A673 (cell line): ENCODE measurements at regions not wholly inside any gene's neighbourhood (a gene's known extent, or its start where the extent isn't known, plus 50 kb on each side); places are given as distances from the start of the nearest gene placed in this dataset.

ENCODE experiments used
- BruUV-seq: library from RNA; stranded (reverse); fragments of 400-500 nt; replicated peaks from 2 replicates; lab custom pipeline; 2021; lab: Mats Ljungman, UMichigan
- CTCF ChIA-PET: fragments of 300-600 bp; sonication (Branson Sonifier 250); formaldehyde crosslinking; loops from one replicate; lab custom pipeline; 2022; ENCODE audit warnings: antibody characterized with exemption; lab: Charles Lee
- POLR2A ChIA-PET: fragments of 300-600 bp; sonication (Branson Sonifier 250); formaldehyde crosslinking; loops from one replicate; lab custom pipeline; 2022; ENCODE audit warnings: antibody characterized with exemption; ENCODE audit not compliant: low non-redundant PET; lab: Charles Lee
- DNase-seq: peaks from one replicate; pipeline ENCODE4 v3.0.0-alpha.2; 2015; ENCODE audit warnings: low spot score
- H3K27ac ChIP-seq: fragments of 200-600 bp; sonication (generic); 2 replicates; pipeline ENCODE4 v1.5.1; 2016; ENCODE audit warnings: mixed run types, low read depth, mild to moderate bottlenecking, mixed read lengths, antibody characterized with exemption, low read length; ENCODE audit not compliant: poor library complexity, severe bottlenecking
- H3K27me3 ChIP-seq: fragments of 200-600 bp; sonication (generic); replicated peaks from 2 replicates; pipeline ENCODE4 v1.6.1; 2017; ENCODE audit warnings: mixed run types, low read depth, mild to moderate bottlenecking, mixed read lengths, antibody characterized with exemption, low read length; ENCODE audit not compliant: insufficient read depth, poor library complexity
- H3K36me3 ChIP-seq: fragments of 200-600 bp; sonication (generic); 2 replicates; pipeline ENCODE4 v1.6.1; 2016; ENCODE audit warnings: mixed run types, mild to moderate bottlenecking, mixed read lengths, antibody characterized with exemption, low read length; ENCODE audit not compliant: insufficient read depth, poor library complexity, severe bottlenecking
- H3K4me1 ChIP-seq: fragments of 200-600 bp; sonication (generic); 2 replicates; pipeline ENCODE4 v1.6.1; 2017; ENCODE audit warnings: mixed run types, mild to moderate bottlenecking, mixed read lengths, antibody characterized with exemption, low read length; ENCODE audit not compliant: insufficient read depth, poor library complexity, severe bottlenecking
- H3K4me3 ChIP-seq: fragments of 200-600 bp; sonication (generic); 2 replicates; pipeline ENCODE4 v1.5.1; 2016; ENCODE audit warnings: low read depth, mixed run types, mild to moderate bottlenecking, mixed read lengths, low read length; ENCODE audit not compliant: poor library complexity, severe bottlenecking
- H3K9me3 ChIP-seq: fragments of 200-600 bp; sonication (generic); 2 replicates; pipeline ENCODE4 v1.6.1; 2016; ENCODE audit warnings: mixed run types, low read depth, mild to moderate bottlenecking, mixed read lengths, antibody characterized with exemption, low read length; ENCODE audit not compliant: poor library complexity, severe bottlenecking
- CTCF ChIP-seq: fragments of 300-800, 200-600 bp; sonication (generic); conservative IDR thresholded peaks from 2 replicates; pipeline ENCODE4 v1.5.1; 2017; ENCODE audit warnings: low read depth, mild to moderate bottlenecking, antibody characterized with exemption, low read length, moderate library complexity, mixed read lengths
- EZH2 ChIP-seq: fragments of 200-600 bp; sonication (generic); IDR thresholded peaks from 2 replicates; pipeline ENCODE4 v1.6.1; 2017; ENCODE audit warnings: borderline replicate concordance, low read depth, mild to moderate bottlenecking, mixed read lengths, antibody characterized with exemption, low read length; ENCODE audit not compliant: poor library complexity, severe bottlenecking
- intact Hi-C: fragments of 100-400 bp; cut with micrococcal nuclease; formaldehyde crosslinking; loops from one replicate; pipeline ENCODE4 v1.10.0; 2022; ENCODE audit not compliant: unreplicated experiment

GRCh38 chr2:120805011-120805410 lies 69.3 kb downstream of the GLI2 start:
- intact Hi-C loops, result no loop called here
- Histone ChIP-seq H3K27ac (no peak overlapping the region), H3K4me1 (peaks cover 12% of the 10 kb centered on the region), H3K9me3 (no peaks in the 10 kb centered on the region), H3K27me3 (no peaks in the 10 kb centered on the region), H3K4me3 (no peak overlapping the region), H3K36me3 (no peaks in the 10 kb centered on the region)
- ChIA-PET CTCF (no interaction called here), POLR2A (no interaction called here)
- TF ChIP-seq CTCF (no peak), EZH2 (no peak)
- BruUV-seq, result no TSS peak
- no peak for DNase-seq

GRCh38 chr2:120805602-120806001 lies 69.9 kb downstream of the GLI2 start:
- no TSS peak for BruUV-seq
- CTCF ChIA-PET, result no interaction called here
- no peak overlapping the region for H3K27ac ChIP-seq
- no peaks in the 10 kb centered on the region for H3K9me3 ChIP-seq
- POLR2A ChIA-PET, result no interaction called here
- H3K36me3 ChIP-seq, result no peaks in the 10 kb centered on the region
- H3K4me1 ChIP-seq, result peaks cover 18% of the 10 kb centered on the region
- H3K27me3 ChIP-seq, result no peaks in the 10 kb centered on the region
- TF ChIP-seq CTCF, result no peak
- no peak for TF ChIP-seq EZH2
- intact Hi-C loops, result no loop called here
- DNase-seq, result no peak
- H3K4me3 ChIP-seq, result no peak overlapping the region

- Histone ChIP-seq H3K27ac (no peak overlapping the region), H3K36me3 (no peaks in the 10 kb centered on the region), H3K27me3 (no peaks in the 10 kb centered on the region), H3K4me3 (no peak overlapping the region), H3K4me1 (peaks cover 19% of the 10 kb centered on the region), H3K9me3 (no peaks in the 10 kb centered on the region)
- intact Hi-C loops, result no loop called here
- DNase-seq, result no peak
- ChIA-PET CTCF (no interaction called here), POLR2A (no interaction called here)
- no peak for TF ChIP-seq CTCF
- TF ChIP-seq EZH2, result no peak
- no TSS peak for BruUV-seq
Measured at GRCh38 chr2:120807751-120808150, 72.1 kb downstream of the GLI2 start.
